H9 (cell line): ENCODE measurements at regions not wholly inside any gene's neighbourhood (a gene's known extent, or its start where the extent isn't known, plus 50 kb on each side); places are given as distances from the start of the nearest gene placed in this dataset.

Experiments
- DNase-seq: peaks from one replicate; pipeline ENCODE4 v3.0.0-alpha.2; 2017
- H2AFZ ChIP-seq: one replicate; pipeline ENCODE4 v1.6.1; 2013; ENCODE audit warnings: mild to moderate bottlenecking, low read length, control low read depth, moderate library complexity
- H2AK5ac ChIP-seq: 2 replicates; pipeline ENCODE4 v1.6.1; 2013; ENCODE audit warnings: low read length, control low read depth, mixed read lengths; ENCODE audit not compliant: insufficient read length
- H2BK120ac ChIP-seq: one replicate; pipeline ENCODE4 v1.6.1; 2013; ENCODE audit warnings: low read depth, mild to moderate bottlenecking, low read length, control low read depth, inconsistent platforms; ENCODE audit not compliant: poor library complexity, severe bottlenecking
- H2BK12ac ChIP-seq: 2 replicates; pipeline ENCODE4 v1.6.1; 2013; ENCODE audit warnings: low read length, control low read depth, mixed read lengths, low read depth; ENCODE audit not compliant: insufficient read length
- H2BK15ac ChIP-seq: 2 replicates; pipeline ENCODE4 v1.6.1; 2013; ENCODE audit warnings: low read depth, low read length, control low read depth
- H2BK20ac ChIP-seq: one replicate; pipeline ENCODE4 v1.6.1; 2013; ENCODE audit warnings: low read depth, mild to moderate bottlenecking, low read length, control low read depth, inconsistent platforms; ENCODE audit not compliant: poor library complexity, severe bottlenecking
- H2BK5ac ChIP-seq: 2 replicates; pipeline ENCODE4 v1.6.1; 2013; ENCODE audit warnings: low read length, control low read depth, mixed read lengths; ENCODE audit not compliant: insufficient read length
- H3K14ac ChIP-seq: 2 replicates; pipeline ENCODE4 v1.6.1; 2013; ENCODE audit warnings: low read length, control low read depth; ENCODE audit not compliant: insufficient read depth
- H3K18ac ChIP-seq: 2 replicates; pipeline ENCODE4 v1.6.1; 2013; ENCODE audit warnings: low read depth, mild to moderate bottlenecking, mixed read lengths, low read length, control low read depth; ENCODE audit not compliant: insufficient read length
- H3K23ac ChIP-seq: 2 replicates; pipeline ENCODE4 v1.6.1; 2013; ENCODE audit warnings: low read length, control low read depth, mixed read lengths, low read depth; ENCODE audit not compliant: insufficient read length
- H3K23me2 ChIP-seq: 2 replicates; pipeline ENCODE4 v1.6.1; 2013; ENCODE audit warnings: low read depth, mild to moderate bottlenecking, mixed read lengths, low read length, control low read depth; ENCODE audit not compliant: insufficient read length, poor library complexity, severe bottlenecking
- H3K27ac ChIP-seq: 2 replicates; pipeline ENCODE4 v1.5.1; 2013; ENCODE audit warnings: low read length, control low read depth, mixed read lengths, low read depth; ENCODE audit not compliant: insufficient read length
- H3K27me3 ChIP-seq: 2 replicates; pipeline ENCODE4 v1.6.1; 2013; ENCODE audit warnings: low read length, control low read depth, inconsistent platforms; ENCODE audit not compliant: insufficient read depth
- H3K4ac ChIP-seq: 2 replicates; pipeline ENCODE4 v1.6.1; 2013; ENCODE audit warnings: low read depth, mild to moderate bottlenecking, control low read depth, inconsistent platforms, low read length, moderate library complexity
- H3K4me1 ChIP-seq: 2 replicates; pipeline ENCODE4 v1.6.1; 2013; ENCODE audit warnings: low read length, control low read depth, inconsistent platforms; ENCODE audit not compliant: insufficient read depth
- H3K4me2 ChIP-seq: 2 replicates; pipeline ENCODE4 v1.6.1; 2013; ENCODE audit warnings: low read length, control low read depth, mixed read lengths; ENCODE audit not compliant: insufficient read length, insufficient read depth
- H3K56ac ChIP-seq: 2 replicates; pipeline ENCODE4 v1.6.1; 2013; ENCODE audit warnings: low read depth, mild to moderate bottlenecking, mixed read lengths, low read length, control low read depth; ENCODE audit not compliant: insufficient read length
- H3K79me1 ChIP-seq: 2 replicates; pipeline ENCODE4 v1.6.1; 2013; ENCODE audit warnings: low read depth, mild to moderate bottlenecking, moderate library complexity, low read length, control low read depth, inconsistent platforms; ENCODE audit not compliant: insufficient read depth, poor library complexity, severe bottlenecking
- H3K79me2 ChIP-seq: 2 replicates; pipeline ENCODE4 v1.6.1; 2013; ENCODE audit warnings: low read length, control low read depth, inconsistent platforms; ENCODE audit not compliant: insufficient read depth
- H3K9ac ChIP-seq: 2 replicates; pipeline ENCODE4 v1.6.1; 2013; ENCODE audit warnings: low read length, control low read depth, mixed read lengths; ENCODE audit not compliant: insufficient read length; ENCODE audit errors: extremely low read depth
- H3K9me3 ChIP-seq: one replicate; pipeline ENCODE4 v1.6.1; 2013; ENCODE audit warnings: low read depth, low read length, inconsistent platforms; ENCODE audit not compliant: control insufficient read depth
- H3T11ph ChIP-seq: one replicate; pipeline ENCODE4 v1.6.1; 2013; ENCODE audit warnings: mild to moderate bottlenecking, low read length, control low read depth, inconsistent platforms
- H4K20me1 ChIP-seq: one replicate; pipeline ENCODE4 v1.6.1; 2013; ENCODE audit not compliant: control insufficient read depth, insufficient read length, insufficient read depth
- H4K5ac ChIP-seq: 2 replicates; pipeline ENCODE4 v1.6.1; 2013; ENCODE audit warnings: low read depth, mild to moderate bottlenecking, mixed read lengths, low read length, control low read depth; ENCODE audit not compliant: insufficient read length
- H4K8ac ChIP-seq: replicated peaks from 2 replicates; pipeline ENCODE4 v1.6.1; 2013; ENCODE audit warnings: low read length, control low read depth, mixed read lengths, low read depth; ENCODE audit not compliant: insufficient read length
- H4K91ac ChIP-seq: 2 replicates; pipeline ENCODE4 v1.6.1; 2013; ENCODE audit warnings: low read depth, mild to moderate bottlenecking, moderate library complexity, mixed read lengths, low read length, control low read depth; ENCODE audit not compliant: insufficient read length
- H3K27ac Mint-ChIP-seq, 3 experiments: 2 replicates in 2 of 3; 3 replicates in 1 of 3; pipeline ENCODE4 v1.8.0; 2020 to 2021; ENCODE audit warnings: mixed read lengths in 3 of 3, mild to moderate bottlenecking in 1 of 3, moderate library complexity in 1 of 3
- H3K27me3 Mint-ChIP-seq: 2 replicates; pipeline ENCODE4 v1.8.0; 2021; ENCODE audit warnings: low read depth, mild to moderate bottlenecking, moderate library complexity, mixed read lengths
- H3K36me3 Mint-ChIP-seq, 3 experiments: 2 replicates in 2 of 3; 3 replicates in 1 of 3; pipeline ENCODE4 v1.8.0; 2020 to 2021; ENCODE audit warnings: low read depth in 3 of 3, mixed read lengths in 3 of 3; ENCODE audit not compliant: insufficient read depth in 1 of 3
- H3K4me1 Mint-ChIP-seq, 2 experiments: 2 replicates each; pipeline ENCODE4 v1.8.0; 2020; ENCODE audit warnings: mixed read lengths in 2 of 2
- H3K4me3 Mint-ChIP-seq, 2 experiments: 2 replicates in 1 of 2; 3 replicates in 1 of 2; pipeline ENCODE4 v1.8.0; 2020 to 2021; ENCODE audit warnings: mild to moderate bottlenecking in 2 of 2, mixed read lengths in 2 of 2, moderate library complexity in 1 of 2
- H3K9me3 Mint-ChIP-seq, 2 experiments: 2 replicates in 1 of 2; 3 replicates in 1 of 2; pipeline ENCODE4 v1.8.0; 2020; ENCODE audit warnings: mild to moderate bottlenecking in 2 of 2, mixed read lengths in 2 of 2, moderate library complexity in 1 of 2
- WGBS: extraction: QIAGEN DNeasy Blood & Tissue Kit; methylation state at CpG from one replicate; pipeline ENCODE4 v1.1.7; 2013; ENCODE audit warnings: missing lambda C conversion rate, low lambda C conversion rate, mixed read lengths; ENCODE audit not compliant: insufficient read length; ENCODE audit errors: extremely low coverage; 5-methylcytosine and 5-hydroxymethylcytosine counted together
- TF ChIP-seq, protein P1 (sequence below): fragments of 200-600 bp; sonication (generic); conservative IDR thresholded peaks from 3 replicates; pipeline ENCODE4 v1.8.0; 2021; ENCODE audit warnings: antibody characterized with exemption, mild to moderate bottlenecking

DNA sequence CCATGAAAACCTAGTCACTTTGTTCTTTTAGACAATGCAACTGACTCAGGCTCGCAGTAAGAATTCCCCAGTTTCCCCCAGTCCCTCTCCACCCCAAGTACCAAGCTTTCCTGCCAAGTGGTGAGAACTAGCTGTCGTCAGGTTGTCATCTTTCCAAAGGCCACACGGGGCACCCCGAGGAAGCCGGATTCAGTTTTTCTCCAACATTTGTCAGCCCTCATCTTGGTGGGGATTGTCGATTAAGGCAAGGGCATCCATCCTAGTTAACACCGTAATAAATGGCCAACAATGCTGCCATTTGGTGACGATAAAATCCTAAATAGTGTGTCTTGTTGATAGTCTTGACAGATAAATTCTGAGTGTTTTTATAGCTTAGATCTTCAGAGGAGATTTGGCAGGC, 55.9 kb upstream of the PROX1 start:
- Histone ChIP-seq H3K14ac (no peak overlapping the region), H3K23ac (no peak overlapping the region), H2BK12ac (no peak overlapping the region), H4K8ac (no peak overlapping the region), H3K18ac (no peak overlapping the region), H3K79me2 (no peaks in the 10 kb centered on the region), H3K9ac (no peak overlapping the region), H3K4ac (no peak overlapping the region), H2BK15ac (no peak overlapping the region), H2BK5ac (no peak overlapping the region), H3T11ph (no peak overlapping the region), H3K56ac (no peak overlapping the region), H2BK120ac (no peak overlapping the region), H3K79me1 (no peaks in the 10 kb centered on the region), H4K5ac (no peak overlapping the region), H2AK5ac (no peak overlapping the region), H4K20me1 (no peaks in the 10 kb centered on the region), H3K4me1 (no peaks in the 10 kb centered on the region), H2BK20ac (no peak overlapping the region), H3K9me3 (no peaks in the 10 kb centered on the region), H3K27ac (no peak overlapping the region), H3K4me2 (no peak overlapping the region), H2AFZ (no peak overlapping the region), H4K91ac (no peak overlapping the region), H3K27me3 (no peaks in the 10 kb centered on the region), H3K23me2 (no peaks in the 10 kb centered on the region)
- WGBS = no CpG with 5 or more reads among the region's 8 CpGs
- peaks cover 5% of the 10 kb centered on the region; the same call in 1 of the 2 replicates for H3K27me3 Mint-ChIP-seq
- peak; percentile 62 for DNase-seq
- H3K4me1 Mint-ChIP-seq = no peaks in the 10 kb centered on the region
- TF ChIP-seq, protein P1, sequence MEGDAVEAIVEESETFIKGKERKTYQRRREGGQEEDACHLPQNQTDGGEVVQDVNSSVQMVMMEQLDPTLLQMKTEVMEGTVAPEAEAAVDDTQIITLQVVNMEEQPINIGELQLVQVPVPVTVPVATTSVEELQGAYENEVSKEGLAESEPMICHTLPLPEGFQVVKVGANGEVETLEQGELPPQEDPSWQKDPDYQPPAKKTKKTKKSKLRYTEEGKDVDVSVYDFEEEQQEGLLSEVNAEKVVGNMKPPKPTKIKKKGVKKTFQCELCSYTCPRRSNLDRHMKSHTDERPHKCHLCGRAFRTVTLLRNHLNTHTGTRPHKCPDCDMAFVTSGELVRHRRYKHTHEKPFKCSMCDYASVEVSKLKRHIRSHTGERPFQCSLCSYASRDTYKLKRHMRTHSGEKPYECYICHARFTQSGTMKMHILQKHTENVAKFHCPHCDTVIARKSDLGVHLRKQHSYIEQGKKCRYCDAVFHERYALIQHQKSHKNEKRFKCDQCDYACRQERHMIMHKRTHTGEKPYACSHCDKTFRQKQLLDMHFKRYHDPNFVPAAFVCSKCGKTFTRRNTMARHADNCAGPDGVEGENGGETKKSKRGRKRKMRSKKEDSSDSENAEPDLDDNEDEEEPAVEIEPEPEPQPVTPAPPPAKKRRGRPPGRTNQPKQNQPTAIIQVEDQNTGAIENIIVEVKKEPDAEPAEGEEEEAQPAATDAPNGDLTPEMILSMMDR = peak; percentile 56
- no peaks in the 10 kb centered on the region for H3K9me3 Mint-ChIP-seq
- H3K36me3 Mint-ChIP-seq = peaks cover 0 to under 1% (median 0%) of the 10 kb centered on the region in 3 experiments; a peak in 1 of 7 replicates
- H3K27ac Mint-ChIP-seq = no peak overlapping the region
- no peak overlapping the region for H3K4me3 Mint-ChIP-seq
